NCI-H187 (cell line): ENCODE measurements at regions not wholly inside any gene's neighbourhood (a gene's known extent, or its start where the extent isn't known, plus 50 kb on each side); places are given as distances from the start of the nearest gene placed in this dataset.
"Not testable (repeated sequence)": the region's sequence is repeated elsewhere in the genome, so short reads cannot be mapped to it uniquely, and the experiment has no call there.

ENCODE experiments used
- DNase-seq, 2 experiments: peaks; one replicate each; lab custom pipeline; 2025; lab: John Stamatoyannopoulos, UW

DNA sequence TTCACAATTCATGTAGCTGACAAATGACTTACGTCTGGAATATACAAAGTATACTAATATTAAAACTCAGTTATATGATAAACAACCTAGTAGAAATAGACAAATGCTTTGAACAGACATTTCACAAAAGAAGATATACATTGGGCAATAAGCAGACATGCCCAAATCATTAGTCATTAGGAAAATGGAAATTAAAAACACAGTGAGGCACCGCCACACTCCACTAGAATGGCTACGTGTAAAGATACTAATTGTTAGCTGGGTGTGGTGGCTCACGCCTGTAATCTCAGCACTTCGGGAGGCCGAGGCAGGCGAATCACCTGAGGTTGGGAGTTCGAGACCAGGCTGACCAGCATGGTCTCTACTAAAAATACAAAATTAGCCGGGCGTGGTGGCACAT is 248.9 kb upstream of the TMEM132C start:
- DNase-seq = no peak

DNA sequence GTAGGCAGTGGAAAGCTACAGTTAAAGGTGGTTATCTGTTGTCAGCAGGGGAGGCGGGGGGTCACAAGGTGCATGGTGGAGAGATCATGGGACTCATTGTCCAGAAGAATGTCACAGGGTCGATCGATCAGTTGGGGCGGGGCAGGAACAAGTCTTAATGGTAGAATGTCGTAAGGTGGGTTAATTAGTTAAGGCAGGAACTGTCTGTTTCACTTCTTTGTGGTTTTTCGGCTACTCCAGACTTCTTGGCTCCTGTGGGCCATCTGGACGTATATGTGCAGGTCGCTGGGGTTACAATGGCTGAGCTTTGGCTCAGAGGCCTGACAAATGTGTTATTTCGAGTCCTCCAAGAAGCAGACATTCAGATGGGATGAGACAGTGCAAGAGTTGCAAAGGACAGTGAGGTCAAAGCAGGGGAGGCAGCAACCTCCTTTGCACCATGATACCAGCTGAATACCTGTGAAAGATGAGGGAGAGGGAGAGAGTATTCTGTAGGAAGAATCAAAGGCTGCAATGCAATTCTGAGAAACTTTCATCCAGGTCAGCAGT is 246.9 kb upstream of the TMEM132C start:
- DNase-seq = no peak

- DNase-seq = no peak
Observed at GRCh38 chr12:128021561-128021960, 245.4 kb upstream of the TMEM132C start.

GRCh38 chr12:128025589-128026245 is 241.3 kb upstream of the TMEM132C start:
- DNase-seq = no peak

DNA sequence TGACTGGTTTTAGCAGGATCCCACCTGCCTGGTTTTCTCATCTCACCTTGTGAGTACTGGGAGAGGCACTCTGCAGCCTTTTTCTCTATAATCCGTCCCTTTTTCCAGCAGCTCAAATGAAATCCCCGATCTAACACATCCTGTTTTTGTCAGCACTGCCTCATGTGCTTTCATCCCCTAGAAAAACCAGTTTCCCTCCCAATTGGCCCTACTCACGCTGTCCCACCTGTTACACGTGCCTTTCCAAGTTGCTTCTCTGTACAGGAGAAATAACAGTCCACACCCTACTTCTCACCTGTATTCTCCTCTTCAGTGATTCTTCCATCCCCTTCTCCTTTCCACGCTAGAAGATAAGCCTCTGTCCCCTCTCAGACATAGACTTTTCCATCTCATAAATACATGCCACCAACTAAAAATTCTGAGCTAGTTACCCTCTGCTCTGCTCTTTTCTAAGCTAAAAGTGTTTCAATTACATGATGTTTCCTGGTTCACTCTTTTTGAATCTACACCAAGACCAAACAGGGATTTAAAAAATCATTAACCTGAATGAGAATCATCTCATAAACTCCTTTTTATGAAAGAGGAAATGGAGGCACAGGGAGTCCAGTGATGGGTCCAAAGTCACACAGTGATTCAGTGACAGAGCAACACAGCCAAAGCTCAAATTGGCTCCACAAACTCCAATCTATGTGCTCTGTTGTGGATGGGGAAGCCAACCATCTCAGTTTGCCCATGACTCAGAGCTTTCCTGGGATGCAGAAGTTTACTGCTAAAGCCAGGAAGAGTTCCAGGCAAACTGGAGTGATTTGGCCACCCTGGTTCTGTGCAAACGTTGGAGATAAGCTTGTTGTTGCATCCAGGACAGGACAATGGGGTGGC is 240.0 kb upstream of the TMEM132C start:
- DNase-seq = no peak

- no peak for DNase-seq
Observed at GRCh38 chr12:128033473-128033872, 233.5 kb upstream of the TMEM132C start.

- no peak for DNase-seq
Observed at GRCh38 chr12:128040971-128041370, 226.0 kb upstream of the TMEM132C start.

DNA sequence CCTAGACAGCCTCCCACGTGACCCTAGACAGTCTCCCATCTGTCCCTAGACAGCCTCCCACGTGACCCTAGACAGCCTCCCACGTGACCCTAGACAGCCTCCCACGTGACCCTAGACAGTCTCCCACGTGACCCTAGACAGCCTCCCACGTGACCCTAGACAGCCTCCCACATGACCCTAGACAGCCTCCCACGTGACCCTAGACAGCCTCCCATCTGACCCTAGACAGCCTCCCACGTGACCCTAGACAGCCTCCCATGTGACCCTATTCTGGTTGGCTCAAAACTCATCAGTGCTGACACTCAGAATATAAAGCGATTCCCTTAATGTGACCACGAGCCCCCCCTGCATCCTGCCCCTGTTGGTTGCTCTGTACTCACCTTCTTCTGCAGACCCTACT is 224.7 kb upstream of the TMEM132C start:
- not testable (repeated sequence) for DNase-seq

GRCh38 chr12:128042825-128043224 is 224.1 kb upstream of the TMEM132C start:
- no peak for DNase-seq

DNA sequence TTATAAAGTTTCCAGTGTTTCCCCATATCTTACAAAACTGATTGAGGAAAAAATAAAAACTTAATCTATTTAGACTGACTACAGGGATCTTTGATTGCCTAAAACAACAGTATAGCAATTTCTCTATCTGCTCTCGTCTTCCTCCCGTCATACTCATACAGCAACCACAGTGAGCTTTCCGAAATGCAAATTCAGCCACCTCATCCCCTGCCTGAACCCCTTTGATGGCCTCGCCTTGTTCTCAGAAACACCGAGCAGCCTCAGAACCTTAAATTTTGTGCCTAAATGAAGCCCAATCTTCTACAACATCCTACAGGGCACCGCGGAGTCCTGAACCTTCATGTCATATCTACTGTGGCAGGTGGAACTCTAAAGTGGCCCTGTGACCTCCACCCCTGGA is 223.7 kb upstream of the TMEM132C start:
- no peak for DNase-seq

GRCh38 chr12:128047266-128048060 is 219.5 kb upstream of the TMEM132C start:
- peak; percentile 69 to 73 for DNase-seq

DNA sequence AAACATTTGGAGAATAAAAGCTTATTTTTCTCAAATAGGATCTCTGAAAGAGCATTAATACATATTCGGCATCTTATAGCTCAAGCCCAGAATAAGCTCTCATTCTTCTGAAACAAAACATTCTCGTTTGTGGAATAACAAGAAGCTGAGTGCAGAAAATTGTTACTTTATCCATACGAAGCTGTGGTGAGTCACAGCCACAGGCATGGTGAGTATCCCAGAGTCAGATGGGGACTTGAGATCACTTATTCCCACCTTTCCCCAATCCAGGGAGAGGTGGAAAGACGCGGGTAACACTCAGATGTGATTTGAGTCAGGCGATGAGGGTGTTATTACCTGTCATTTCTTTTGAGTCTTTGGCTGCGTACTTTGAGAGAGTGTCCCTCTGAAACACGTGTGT is 214.6 kb upstream of the TMEM132C start:
- DNase-seq = no peak

DNA sequence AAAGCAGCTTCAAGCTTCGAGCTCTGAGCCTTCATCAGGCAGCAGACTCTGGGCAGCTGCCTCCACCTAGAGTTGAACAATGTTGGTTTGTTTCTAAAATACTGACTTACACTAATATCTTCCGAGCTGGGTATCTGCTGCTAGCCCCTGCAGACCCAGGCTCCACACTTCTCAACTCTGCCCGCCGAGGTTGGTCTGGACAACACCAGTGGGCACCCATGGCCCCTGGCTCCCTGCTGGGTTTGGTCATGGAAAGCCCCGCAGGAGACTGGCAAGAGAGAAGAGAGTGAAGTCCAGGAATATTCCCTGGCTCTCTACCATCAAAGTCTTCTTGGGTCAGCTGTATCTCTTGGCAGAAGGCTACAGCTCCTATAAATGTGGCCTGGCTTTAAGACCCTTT is 214.2 kb upstream of the TMEM132C start:
- DNase-seq = no peak

DNA sequence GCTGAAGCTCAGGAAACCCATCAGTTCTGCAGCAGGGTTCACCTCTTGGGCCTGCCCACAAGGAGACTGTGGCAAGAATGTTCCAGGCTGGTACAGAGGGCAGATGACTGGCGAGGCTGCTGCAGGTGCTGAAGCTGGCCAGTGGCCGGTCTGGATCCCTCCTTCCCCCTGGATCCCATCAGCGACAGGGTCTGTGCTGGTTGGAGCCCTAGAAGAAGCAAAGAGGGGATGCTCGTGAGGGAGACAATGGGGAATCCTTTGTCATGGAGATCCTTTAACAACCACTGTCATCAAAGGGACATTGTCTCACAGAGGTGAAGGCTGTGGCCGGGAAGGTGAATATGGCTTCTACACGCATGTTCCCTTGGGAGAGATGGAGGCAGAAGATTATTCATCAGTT is 211.4 kb upstream of the TMEM132C start:
- no peak for DNase-seq

DNA sequence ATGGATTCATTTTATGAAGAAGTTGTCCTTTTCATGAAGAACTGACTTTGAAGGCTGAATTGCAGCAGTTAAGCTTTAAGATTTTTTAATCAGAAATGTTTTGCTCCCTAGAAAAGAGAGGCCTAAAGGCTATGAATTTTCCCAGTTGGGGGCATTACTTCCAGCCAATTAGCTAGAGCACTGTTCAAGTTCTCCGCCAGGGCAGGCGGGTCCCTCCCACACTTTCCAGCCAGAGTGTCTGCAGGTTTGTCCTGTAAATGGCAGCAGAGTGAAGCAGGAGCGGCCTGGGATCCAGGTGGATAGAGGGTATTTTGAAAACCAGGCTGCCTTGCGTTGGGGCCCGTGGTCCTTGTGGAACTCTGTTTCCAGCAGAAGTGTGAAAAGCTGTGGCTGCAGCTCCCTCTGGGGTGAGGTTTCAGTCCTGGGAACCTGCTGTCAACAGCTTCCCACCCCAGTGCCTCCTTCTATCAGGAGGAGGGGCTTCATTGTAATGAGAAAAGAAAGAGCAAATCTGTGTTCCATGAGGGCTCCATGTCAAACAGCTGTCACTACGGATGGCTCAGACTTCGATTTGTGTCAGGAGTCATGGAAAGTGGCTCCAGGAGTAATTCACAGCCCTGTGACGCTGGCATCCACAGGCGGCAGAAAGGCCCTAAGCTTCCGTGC is 210.7 kb upstream of the TMEM132C start:
- no peak for DNase-seq

- no peak for DNase-seq
Observed at GRCh38 chr12:128057586-128057985, 209.4 kb upstream of the TMEM132C start.

- no peak for DNase-seq
Observed at GRCh38 chr12:128059621-128060370, 207.2 kb upstream of the TMEM132C start.

- DNase-seq = no peak
Observed at GRCh38 chr12:128068211-128068610, 198.8 kb upstream of the TMEM132C start.

GRCh38 chr12:128069359-128069997 is 197.5 kb upstream of the TMEM132C start:
- DNase-seq = peak; percentile 12 to 60

DNA sequence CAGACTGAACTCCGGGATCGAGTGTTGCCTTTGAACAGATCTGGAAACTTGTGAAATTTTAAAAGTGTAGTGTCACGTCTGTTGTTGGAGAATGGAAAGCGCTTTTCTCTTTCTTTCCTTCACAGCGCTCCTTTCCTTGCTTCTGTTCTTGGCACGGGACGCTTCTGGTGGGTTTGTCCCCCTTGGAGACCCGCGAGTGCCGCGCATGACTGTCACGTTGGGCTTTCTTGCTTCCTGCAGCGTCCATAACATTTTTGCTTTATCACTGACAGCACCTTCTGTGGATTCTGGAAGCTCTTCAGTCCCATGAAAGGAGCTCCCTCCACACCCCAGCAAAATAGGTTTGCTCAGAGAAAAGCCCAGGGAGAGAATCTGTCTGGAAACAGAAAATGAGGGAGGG is 193.0 kb upstream of the TMEM132C start:
- no peak for DNase-seq

DNA sequence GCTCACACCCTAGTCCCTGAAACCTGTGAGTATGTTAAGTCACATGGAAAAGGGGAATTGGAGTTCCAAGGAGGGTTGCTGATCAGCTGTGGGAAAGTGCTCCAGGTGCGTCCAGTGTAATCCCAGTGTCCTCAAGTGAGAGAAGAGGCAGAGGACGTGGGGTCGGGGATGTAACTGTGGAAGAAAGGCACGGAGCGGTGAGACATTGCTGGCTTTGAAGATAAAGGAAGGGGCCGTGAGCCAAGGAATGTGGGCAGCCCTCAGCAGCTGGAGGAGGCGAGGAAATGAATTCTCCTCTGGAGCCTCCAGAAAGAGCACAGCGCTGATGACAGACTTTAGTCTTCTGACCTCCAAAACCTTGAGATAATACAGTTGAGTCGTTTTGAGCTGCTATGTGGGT is 191.6 kb upstream of the TMEM132C start:
- no peak for DNase-seq
